ENCODE measurements at regions not wholly inside any gene's neighbourhood (a gene's known extent, or its start where the extent isn't known, plus 50 kb on each side); places are given as distances from the start of the nearest gene placed in this dataset.

- Histone ChIP-seq H3K27me3 (ENCODE audit: insufficient read depth, low read length) (no peaks in the 10 kb centered on the region), H3K4me3 (ENCODE audit: insufficient read depth, low read length) (no peak overlapping the region), H3K9me3 (ENCODE audit: low read depth, low read length) (no peaks in the 10 kb centered on the region), H4K20me1 (ENCODE audit: insufficient read depth, low read length) (no peaks in the 10 kb centered on the region), H3K36me3 (ENCODE audit: insufficient read depth, low read length) (no peaks in the 10 kb centered on the region), H3K79me2 (ENCODE audit: insufficient read depth, low read length) (no peaks in the 10 kb centered on the region), H2AFZ (ENCODE audit: low read length) (no peak overlapping the region), H3K4me1 (ENCODE audit: insufficient read depth, low read length) (no peaks in the 10 kb centered on the region), H3K27ac (ENCODE audit: low read depth, low read length) (no peak overlapping the region), H3K4me2 (ENCODE audit: insufficient read depth, low read length) (no peak overlapping the region)
- no peak for DNase-seq (ENCODE audit: insufficient read length, low spot score, missing footprints)
- no peak for TF ChIP-seq CTCF (IDR thresholded peaks at IDR 0.05; ENCODE audit: extremely low read depth, low read depth, low read length)
Observed at GRCh38 chr13:88958821-88959220, 1287.7 kb downstream of the SLITRK5 start.

- Histone ChIP-seq H3K9me3 (ENCODE audit: low read depth, low read length) (no peaks in the 10 kb centered on the region), H3K36me3 (ENCODE audit: insufficient read depth, low read length) (no peaks in the 10 kb centered on the region), H3K79me2 (ENCODE audit: insufficient read depth, low read length) (no peaks in the 10 kb centered on the region), H3K4me1 (ENCODE audit: insufficient read depth, low read length) (no peaks in the 10 kb centered on the region), H2AFZ (ENCODE audit: low read length) (no peak overlapping the region), H3K27ac (ENCODE audit: low read depth, low read length) (no peak overlapping the region), H4K20me1 (ENCODE audit: insufficient read depth, low read length) (no peaks in the 10 kb centered on the region), H3K27me3 (ENCODE audit: insufficient read depth, low read length) (no peaks in the 10 kb centered on the region), H3K4me3 (ENCODE audit: insufficient read depth, low read length) (no peak overlapping the region), H3K4me2 (ENCODE audit: insufficient read depth, low read length) (no peak overlapping the region)
- no peak for DNase-seq (ENCODE audit: insufficient read length, low spot score, missing footprints)
- TF ChIP-seq CTCF (IDR thresholded peaks at IDR 0.05; ENCODE audit: extremely low read depth, low read depth, low read length): no peak
Observed at GRCh38 chr13:88976466-88976865, 1305.3 kb downstream of the SLITRK5 start.

- no peak for TF ChIP-seq CTCF (IDR thresholded peaks at IDR 0.05; ENCODE audit: extremely low read depth, low read depth, low read length)
- no peak overlapping the region for H3K4me2 ChIP-seq (ENCODE audit: insufficient read depth, low read length)
Observed at GRCh38 chr13:88978607-88979006, 1307.4 kb downstream of the SLITRK5 start.

GRCh38 chr13:88979465-88980175 is 1308.4 kb downstream of the SLITRK5 start:
- Histone ChIP-seq H3K36me3 (ENCODE audit: insufficient read depth, low read length) (no peaks in the 10 kb centered on the region), H4K20me1 (ENCODE audit: insufficient read depth, low read length) (no peaks in the 10 kb centered on the region), H3K4me3 (ENCODE audit: insufficient read depth, low read length) (no peak overlapping the region), H3K4me2 (ENCODE audit: insufficient read depth, low read length) (no peak overlapping the region), H3K27me3 (ENCODE audit: insufficient read depth, low read length) (no peaks in the 10 kb centered on the region), H3K79me2 (ENCODE audit: insufficient read depth, low read length) (no peaks in the 10 kb centered on the region), H2AFZ (ENCODE audit: low read length) (no peak overlapping the region), H3K4me1 (ENCODE audit: insufficient read depth, low read length) (no peaks in the 10 kb centered on the region), H3K27ac (ENCODE audit: low read depth, low read length) (no peak overlapping the region), H3K9me3 (ENCODE audit: low read depth, low read length) (no peaks in the 10 kb centered on the region)
- DNase-seq (ENCODE audit: insufficient read length, low spot score, missing footprints): no peak
- no peak for TF ChIP-seq CTCF (IDR thresholded peaks at IDR 0.05; ENCODE audit: extremely low read depth, low read depth, low read length)

More at GRCh38 chr13:88978607-88979006, 1307.4 kb downstream of the SLITRK5 start:
- Histone ChIP-seq H3K9me3 (ENCODE audit: low read depth, low read length) (no peaks in the 10 kb centered on the region), H3K36me3 (ENCODE audit: insufficient read depth, low read length) (no peaks in the 10 kb centered on the region), H3K4me1 (ENCODE audit: insufficient read depth, low read length) (no peaks in the 10 kb centered on the region), H3K27ac (ENCODE audit: low read depth, low read length) (no peak overlapping the region), H4K20me1 (ENCODE audit: insufficient read depth, low read length) (no peaks in the 10 kb centered on the region), H3K4me3 (ENCODE audit: insufficient read depth, low read length) (no peak overlapping the region), H3K79me2 (ENCODE audit: insufficient read depth, low read length) (no peaks in the 10 kb centered on the region), H2AFZ (ENCODE audit: low read length) (no peak overlapping the region), H3K27me3 (ENCODE audit: insufficient read depth, low read length) (no peaks in the 10 kb centered on the region)
- no peak for DNase-seq (ENCODE audit: insufficient read length, low spot score, missing footprints)

Data from osteoblast (primary cell).